MM.1S (cell line): ENCODE measurements at regions not wholly inside any gene's neighbourhood (a gene's known extent, or its start where the extent isn't known, plus 50 kb on each side); places are given as distances from the start of the nearest gene placed in this dataset.
A peak's percentile ranks its signal among the peaks of the same experiment; 100 is the strongest.

ENCODE experiments used
- DNase-seq: peaks from one replicate; pipeline ENCODE4 v3.0.0-alpha.2; 2015
- H2AFZ ChIP-seq: fragments of 300-600 bp; sonication (generic); 2 replicates; pipeline ENCODE4 v1.6.0; 2016; ENCODE audit warnings: antibody characterized with exemption, low read length
- H3F3A ChIP-seq: fragments of 300-600 bp; sonication (generic); 2 replicates; pipeline ENCODE4 v1.6.1; 2016; ENCODE audit warnings: mild to moderate bottlenecking, antibody characterized with exemption, low read length, moderate library complexity, mixed read lengths; ENCODE audit not compliant: insufficient read depth
- H3K27ac ChIP-seq: fragments of 300-600 bp; sonication (generic); 2 replicates; pipeline ENCODE4 v1.5.1; 2016; ENCODE audit warnings: mild to moderate bottlenecking, low read length
- H3K27me3 ChIP-seq: fragments of 300-600 bp; sonication (generic); replicated peaks from 2 replicates; pipeline ENCODE4 v1.6.0; 2016; ENCODE audit warnings: low read length; ENCODE audit not compliant: insufficient read depth
- H3K36me3 ChIP-seq: fragments of 300-600 bp; sonication (generic); replicated peaks from 2 replicates; pipeline ENCODE4 v1.6.1; 2016; ENCODE audit warnings: mild to moderate bottlenecking, low read length, mixed read lengths; ENCODE audit not compliant: insufficient read depth
- H3K4me1 ChIP-seq: fragments of 300-600 bp; sonication (generic); 2 replicates; pipeline ENCODE4 v1.6.1; 2016; ENCODE audit warnings: low read length, mixed read lengths
- H3K4me2 ChIP-seq: fragments of 300-600 bp; sonication (generic); 2 replicates; pipeline ENCODE4 v1.6.0; 2016; ENCODE audit warnings: low read depth, low read length
- H3K4me3 ChIP-seq: fragments of 300-600 bp; sonication (generic); 2 replicates; pipeline ENCODE4 v1.5.1; 2016; ENCODE audit warnings: low read length, mixed read lengths
- H3K79me2 ChIP-seq: fragments of 300-600 bp; sonication (generic); 2 replicates; pipeline ENCODE4 v1.6.1; 2016; ENCODE audit warnings: mixed run types, low read length, mixed read lengths
- H3K9ac ChIP-seq: fragments of 300-600 bp; sonication (generic); 2 replicates; pipeline ENCODE4 v1.6.1; 2016; ENCODE audit warnings: low read length, mixed read lengths
- H3K9me2 ChIP-seq: fragments of 300-600 bp; sonication (generic); replicated peaks from 2 replicates; pipeline ENCODE4 v1.6.1; 2016; ENCODE audit warnings: mild to moderate bottlenecking, low read length, mixed read lengths; ENCODE audit not compliant: insufficient read depth
- H3K9me3 ChIP-seq: fragments of 300-600 bp; sonication (generic); replicated peaks from 2 replicates; pipeline ENCODE4 v1.6.1; 2016; ENCODE audit warnings: mild to moderate bottlenecking, low read length, mixed read lengths; ENCODE audit not compliant: insufficient read depth
- H4K20me1 ChIP-seq: fragments of 300-600 bp; sonication (generic); 2 replicates; pipeline ENCODE4 v1.6.1; 2016; ENCODE audit warnings: mild to moderate bottlenecking, low read length, moderate library complexity, mixed read lengths; ENCODE audit not compliant: insufficient read depth
- CTCF ChIP-seq: fragments of 300-600 bp; sonication (generic); IDR thresholded peaks from 2 replicates; pipeline ENCODE4 v1.5.1; 2016; ENCODE audit warnings: antibody characterized with exemption, low read length, mixed read lengths
- EZH2 ChIP-seq: fragments of 300-600 bp; sonication (generic); optimal IDR thresholded peaks from 2 replicates; pipeline ENCODE3; 2017; ENCODE audit warnings: low read depth, mild to moderate bottlenecking, antibody characterized with exemption, low read length, mixed read lengths
- EZH2phosphoT487 ChIP-seq: fragments of 300-600 bp; sonication (generic); IDR thresholded peaks from 2 replicates; pipeline ENCODE4 v1.6.1; 2018; ENCODE audit warnings: antibody characterized with exemption, low read length

GRCh38 chr5:163094492-163095180, 342.8 kb upstream of the CCNG1 start:
- no peaks in the 10 kb centered on the region for H4K20me1 ChIP-seq

GRCh38 chr5:163104464-163104863, 332.9 kb upstream of the CCNG1 start:
- H3K79me2 ChIP-seq = no peaks in the 10 kb centered on the region
- no peaks in the 10 kb centered on the region for H3K36me3 ChIP-seq
- H3K9ac ChIP-seq = no peak overlapping the region
- peaks cover 4% of the 10 kb centered on the region; the same call in 1 of the 2 replicates for H3K4me1 ChIP-seq
- H3K27ac ChIP-seq = no peak overlapping the region
- no peaks in the 10 kb centered on the region for H3K27me3 ChIP-seq
- no peak overlapping the region for H2AFZ ChIP-seq
- TF ChIP-seq CTCF (no peak), EZH2phosphoT487 (no peak), EZH2 (no peak)
- H3K4me2 ChIP-seq = no peak overlapping the region
- H3K9me2 ChIP-seq = no peaks in the 10 kb centered on the region
- H3F3A ChIP-seq = peaks cover 4% of the 10 kb centered on the region; the same call in 1 of the 2 replicates
- no peak for DNase-seq
- no peak overlapping the region for H3K4me3 ChIP-seq
- no peaks in the 10 kb centered on the region for H4K20me1 ChIP-seq
- H3K9me3 ChIP-seq = no peaks in the 10 kb centered on the region

More at GRCh38 chr5:163094492-163095180, 342.8 kb upstream of the CCNG1 start:
- Histone ChIP-seq H3K36me3 (no peaks in the 10 kb centered on the region), H3K9me2 (no peaks in the 10 kb centered on the region), H3K27me3 (no peaks in the 10 kb centered on the region), H3K4me2 (peak overlapping the region; percentile 89), H3K79me2 (no peaks in the 10 kb centered on the region), H3F3A (peaks cover 28% of the 10 kb centered on the region), H3K4me1 (peaks cover 35% of the 10 kb centered on the region), H3K9ac (peak overlapping the region; percentile 48; the same call in 1 of the 2 replicates), H3K27ac (peak overlapping the region; percentile 74; the same call in 1 of the 2 replicates), H2AFZ (peak overlapping the region; percentile 73), H3K9me3 (no peaks in the 10 kb centered on the region), H3K4me3 (peak overlapping the region; percentile 42)
- TF ChIP-seq EZH2phosphoT487 (no peak), CTCF (no peak), EZH2 (no peak)
- DNase-seq = peak; percentile 48

GRCh38 chr5:163105456-163105855, 331.9 kb upstream of the CCNG1 start:
- Histone ChIP-seq H2AFZ (no peak overlapping the region), H4K20me1 (no peaks in the 10 kb centered on the region), H3K36me3 (no peaks in the 10 kb centered on the region), H3K9me2 (no peaks in the 10 kb centered on the region), H3K27ac (no peak overlapping the region), H3K4me2 (no peak overlapping the region), H3F3A (peaks cover 4% of the 10 kb centered on the region; the same call in 1 of the 2 replicates), H3K9ac (no peak overlapping the region), H3K9me3 (no peaks in the 10 kb centered on the region), H3K79me2 (no peaks in the 10 kb centered on the region), H3K4me1 (peaks cover 4% of the 10 kb centered on the region; the same call in 1 of the 2 replicates), H3K4me3 (no peak overlapping the region), H3K27me3 (no peaks in the 10 kb centered on the region)
- TF ChIP-seq CTCF (no peak), EZH2phosphoT487 (no peak), EZH2 (no peak)
- DNase-seq = no peak
